ENCODE measurements at regions not wholly inside any gene's neighbourhood (a gene's known extent, or its start where the extent isn't known, plus 50 kb on each side); places are given as distances from the start of the nearest gene placed in this dataset.
"Not testable (repeated sequence)": the region's sequence is repeated elsewhere in the genome, so short reads cannot be mapped to it uniquely, and the experiment has no call there.

GRCh38 chr17:70924776-70925175 is 755.4 kb downstream of the KCNJ2 start:
- H3K4me3 ChIP-seq (ENCODE audit: low read length): no peak overlapping the region
- no peak for TF ChIP-seq ZNF274 (IDR thresholded peaks at IDR 0.05; ENCODE audit: low read depth, low read length)

DNA sequence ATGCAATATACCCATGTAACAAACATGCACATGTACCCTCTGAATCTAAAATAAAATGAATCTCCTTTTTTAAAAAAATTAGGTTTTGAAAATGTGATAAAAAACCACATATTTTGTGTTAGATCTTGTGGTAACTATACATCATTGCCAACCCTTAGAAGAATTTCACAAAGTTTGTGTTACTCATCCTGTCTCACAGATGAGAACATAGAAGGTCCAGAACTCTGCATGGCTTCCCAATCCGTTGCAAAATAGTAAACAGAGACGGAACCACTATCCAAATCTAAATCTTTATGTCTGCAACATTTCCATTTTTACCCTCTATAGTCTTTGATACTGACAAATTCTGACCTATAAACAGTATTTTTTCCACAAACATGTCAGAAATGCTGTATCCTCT is 759.9 kb downstream of the KCNJ2 start:
- no peak overlapping the region for H3K4me3 ChIP-seq (ENCODE audit: low read length)
- TF ChIP-seq ZNF274 (IDR thresholded peaks at IDR 0.05; ENCODE audit: low read depth, low read length): no peak

GRCh38 chr17:70934231-70934630 is 764.9 kb downstream of the KCNJ2 start:
- H3K4me3 ChIP-seq (ENCODE audit: low read length): no peak overlapping the region
- TF ChIP-seq ZNF274 (IDR thresholded peaks at IDR 0.05; ENCODE audit: low read depth, low read length): no peak

GRCh38 chr17:70934835-70935234 is 765.5 kb downstream of the KCNJ2 start:
- H3K4me3 ChIP-seq (ENCODE audit: low read length): no peak overlapping the region
- TF ChIP-seq ZNF274 (IDR thresholded peaks at IDR 0.05; ENCODE audit: low read depth, low read length): no peak

GRCh38 chr17:70936724-70937123 is 767.4 kb downstream of the KCNJ2 start:
- H3K4me3 ChIP-seq (ENCODE audit: low read length): no peak overlapping the region
- TF ChIP-seq ZNF274 (IDR thresholded peaks at IDR 0.05; ENCODE audit: low read depth, low read length): no peak

DNA sequence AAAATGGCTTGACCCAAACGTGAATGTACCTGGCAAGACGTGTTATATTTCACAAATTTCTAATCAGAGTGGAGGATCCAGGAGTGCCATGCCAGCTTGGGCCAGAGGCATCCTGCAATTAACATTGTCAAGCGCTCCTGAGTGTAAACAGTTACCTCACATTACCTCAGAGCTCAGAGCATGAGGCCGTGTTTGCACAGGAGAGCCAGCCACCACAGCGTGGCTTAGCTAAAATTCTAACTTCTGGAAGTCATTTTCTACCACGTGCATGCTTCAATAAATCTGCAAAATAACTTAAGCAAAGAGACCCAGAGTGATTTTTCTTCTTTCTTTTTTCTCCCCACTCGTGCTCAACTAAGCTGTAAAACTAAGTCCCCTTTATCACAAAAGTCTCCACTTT is 769.0 kb downstream of the KCNJ2 start:
- no peak for TF ChIP-seq ZNF274 (IDR thresholded peaks at IDR 0.05; ENCODE audit: low read depth, low read length)
- H3K4me3 ChIP-seq (ENCODE audit: low read length): no peak overlapping the region

GRCh38 chr17:70945386-70945785 is 776.1 kb downstream of the KCNJ2 start:
- no peak overlapping the region for H3K4me3 ChIP-seq (ENCODE audit: low read length)
- TF ChIP-seq ZNF274 (IDR thresholded peaks at IDR 0.05; ENCODE audit: low read depth, low read length): no peak

GRCh38 chr17:70947215-70947614 is 777.9 kb downstream of the KCNJ2 start:
- no peak for TF ChIP-seq ZNF274 (IDR thresholded peaks at IDR 0.05; ENCODE audit: low read depth, low read length)
- no peak overlapping the region for H3K4me3 ChIP-seq (ENCODE audit: low read length)

- TF ChIP-seq ZNF274 (IDR thresholded peaks at IDR 0.05; ENCODE audit: low read depth, low read length): no peak
- no peak overlapping the region for H3K4me3 ChIP-seq (ENCODE audit: low read length)
These were observed 778.6 kb downstream of the KCNJ2 start for GRCh38 chr17:70947636-70948565.

- not testable (repeated sequence) for H3K4me3 ChIP-seq (ENCODE audit: low read length)
These were observed 783.8 kb downstream of the KCNJ2 start for GRCh38 chr17:70953140-70953539.

DNA sequence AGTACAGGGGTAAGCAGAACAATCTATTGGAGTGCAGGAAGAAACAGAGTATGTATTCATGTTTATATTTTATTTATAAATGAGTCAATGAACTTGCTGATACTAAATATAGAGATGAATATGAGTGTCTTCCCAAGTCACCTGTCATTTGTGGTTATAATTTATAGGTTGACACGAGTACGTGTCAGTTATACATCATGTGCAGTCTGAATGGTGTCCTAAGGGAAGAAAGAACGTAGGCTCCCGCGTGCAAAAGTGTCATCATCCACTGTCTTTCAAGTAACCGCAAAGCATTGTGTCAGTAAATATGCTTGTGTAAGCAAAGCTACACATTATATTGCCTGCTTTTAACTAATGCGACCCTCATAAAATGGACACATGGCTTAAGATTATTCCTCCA is 786.1 kb downstream of the KCNJ2 start:
- TF ChIP-seq ZNF274 (IDR thresholded peaks at IDR 0.05; ENCODE audit: low read depth, low read length): no peak
- H3K4me3 ChIP-seq (ENCODE audit: low read length): no peak overlapping the region

DNA sequence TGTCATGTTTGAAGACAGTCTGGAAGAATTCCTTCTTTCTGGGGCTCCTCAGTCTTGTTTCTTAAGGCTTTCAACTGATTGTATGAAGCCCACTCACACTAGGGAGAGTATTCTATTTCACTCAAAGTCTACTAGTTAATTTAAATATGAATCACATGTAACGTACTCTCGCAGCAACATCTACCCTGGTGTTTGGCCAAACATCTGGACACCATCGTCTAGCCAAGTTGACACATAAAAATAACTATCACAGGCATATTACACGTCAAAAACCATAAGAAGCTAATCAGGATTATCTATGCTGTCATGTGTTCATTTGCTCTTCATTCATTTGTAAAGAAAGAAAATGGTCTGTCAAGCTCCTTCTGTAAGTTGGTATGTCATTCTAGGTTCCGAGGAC is 787.4 kb downstream of the KCNJ2 start:
- H3K4me3 ChIP-seq (ENCODE audit: low read length): no peak overlapping the region
- TF ChIP-seq ZNF274 (IDR thresholded peaks at IDR 0.05; ENCODE audit: low read depth, low read length): no peak

GRCh38 chr17:70961341-70961740 is 792.0 kb downstream of the KCNJ2 start:
- H3K4me3 ChIP-seq (ENCODE audit: low read length): no peak overlapping the region
- no peak for TF ChIP-seq ZNF274 (IDR thresholded peaks at IDR 0.05; ENCODE audit: low read depth, low read length)

- TF ChIP-seq ZNF274 (IDR thresholded peaks at IDR 0.05; ENCODE audit: low read depth, low read length): no peak
- no peak overlapping the region for H3K4me3 ChIP-seq (ENCODE audit: low read length)
These were observed 799.0 kb downstream of the KCNJ2 start for GRCh38 chr17:70968302-70968701.

DNA sequence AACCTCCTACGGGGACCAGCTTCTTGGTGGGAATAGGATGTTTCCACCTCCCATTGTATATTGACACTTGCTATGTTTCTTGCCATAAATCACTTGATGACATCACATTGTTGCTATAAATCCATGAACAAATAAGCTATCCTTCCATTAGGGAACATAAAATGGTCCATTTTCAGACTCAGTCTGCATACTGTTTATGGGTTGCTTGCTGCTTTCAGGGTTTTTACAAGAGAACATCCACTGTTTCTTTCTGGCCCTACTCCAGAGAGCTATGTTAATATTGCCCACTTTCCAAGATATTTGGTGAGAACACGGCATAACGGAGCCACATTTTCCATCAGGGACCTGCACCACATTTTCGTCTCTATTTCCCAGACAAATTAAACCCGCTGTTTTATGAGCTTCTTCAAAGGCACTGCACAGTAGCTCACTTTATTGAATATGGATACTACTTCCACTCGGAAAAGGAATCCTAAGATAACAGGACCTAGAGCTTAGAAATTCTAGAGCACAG is 800.2 kb downstream of the KCNJ2 start:
- no peak for TF ChIP-seq ZNF274 (IDR thresholded peaks at IDR 0.05; ENCODE audit: low read depth, low read length)
- no peak overlapping the region; the same call in 1 of the 2 replicates for H3K4me3 ChIP-seq (ENCODE audit: low read length)

Measured in GM08714 (cell line).